ENCODE measurements at regions not wholly inside any gene's neighbourhood (a gene's known extent, or its start where the extent isn't known, plus 50 kb on each side); places are given as distances from the start of the nearest gene placed in this dataset.

DNA sequence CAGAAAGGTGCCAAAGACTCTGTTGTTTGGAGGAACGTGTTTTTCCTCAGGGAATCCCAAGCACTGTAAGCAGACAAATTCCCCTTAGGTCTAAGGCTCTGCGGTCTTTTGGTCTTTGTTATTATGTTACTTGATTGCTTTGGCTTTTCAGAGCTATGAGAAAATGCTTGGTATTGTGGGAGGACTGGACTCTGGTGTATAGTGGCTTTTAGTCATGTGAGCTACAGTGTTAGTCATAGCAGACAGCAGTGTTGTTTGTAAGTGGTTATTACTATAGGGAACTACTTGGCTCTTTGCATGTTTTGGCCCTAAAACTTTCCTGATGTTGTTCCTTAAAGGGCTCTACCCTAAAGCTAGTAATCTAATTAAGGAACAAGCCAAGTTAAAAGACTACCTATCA lies 956.2 kb upstream of the LRATD1 start:
- WGBS (ENCODE audit: insufficient coverage): 60% methylated on average over 2 of the region's 2 CpGs
- Mint-ChIP-seq H3K27me3 (no peaks in the 10 kb centered on the region), H3K9me3 (ENCODE audit: insufficient read depth) (no peaks in the 10 kb centered on the region), H3K27ac (no peak overlapping the region), H3K4me3 (no peak overlapping the region), H3K4me1 (no peaks in the 10 kb centered on the region)
- Histone ChIP-seq H4K20me1 (ENCODE audit: control insufficient read depth, insufficient read depth, low read length, poor library complexity, severe bottlenecking) (no peaks in the 10 kb centered on the region), H3K9ac (ENCODE audit: low read length) (no peak overlapping the region), H3K9me3 (ENCODE audit: control extremely low read depth in 1 of 3, control insufficient read depth in 2 of 3, insufficient read depth in 1 of 3, low read length in 2 of 3) (peaks cover 0 to 8% (median 2%) of the 10 kb centered on the region in 3 donors), H3K27ac (ENCODE audit: low read length in 2 of 2) (no peak overlapping the region), H2AFZ (ENCODE audit: insufficient read depth, low read depth, low read length, poor library complexity, severe bottlenecking) (no peak overlapping the region), H3K4me3 (ENCODE audit: control extremely low read depth in 1 of 5, extremely low read depth in 1 of 5, insufficient read depth in 1 of 5, low read depth in 2 of 5, low read length in 4 of 5) (no peak overlapping the region), H3K79me2 (ENCODE audit: control insufficient read depth, insufficient read depth, low read length) (no peaks in the 10 kb centered on the region), H3K27me3 (replicated peaks in 1 of 4; ENCODE audit: control extremely low read depth in 1 of 4, control insufficient read depth in 3 of 4, insufficient read depth in 4 of 4, low read length in 3 of 4) (no peaks in the 10 kb centered on the region), H3K4me2 (replicated peaks; ENCODE audit: low read depth, low read length, poor library complexity, severe bottlenecking) (no peak overlapping the region), H3K4me1 (ENCODE audit: control insufficient read depth in 2 of 2, insufficient read depth in 2 of 2, low read length in 2 of 2) (no peaks in the 10 kb centered on the region), H3K36me3 (replicated peaks in 1 of 2; ENCODE audit: control extremely low read depth in 1 of 2, control insufficient read depth in 1 of 2, extremely low read depth in 1 of 2, insufficient read depth in 2 of 2, low read length in 1 of 2) (no peaks in the 10 kb centered on the region)
- ChIA-PET POLR2A (no interaction called here), CTCF (no interaction called here)
- DNase-seq (no peak), ATAC-seq (ENCODE audit: low read depth) (no peak)
- intact Hi-C loops (cut with micrococcal nuclease): no loop called here
- TF ChIP-seq EZH2 (IDR thresholded peaks at IDR 0.05; ENCODE audit: borderline replicate concordance, insufficient read depth, low read depth, low read length, poor library complexity, severe bottlenecking) (no peak), CTCF (IDR thresholded peaks at IDR 0.05) (no peak)

- intact Hi-C loops (cut with micrococcal nuclease): no loop called here
- ChIA-PET CTCF (no interaction called here), POLR2A (no interaction called here)
- no peaks in the 10 kb centered on the region for H3K27me3 ChIP-seq (replicated peaks in 1 of 4; ENCODE audit: control extremely low read depth in 1 of 4, control insufficient read depth in 3 of 4, insufficient read depth in 4 of 4, low read length in 3 of 4)
- no peak for ATAC-seq (ENCODE audit: low read depth)
- no peak overlapping the region for H3K4me2 ChIP-seq (replicated peaks; ENCODE audit: low read depth, low read length, poor library complexity, severe bottlenecking)
- H3K4me3 Mint-ChIP-seq: no peak overlapping the region
- no peak overlapping the region for H3K4me3 ChIP-seq (ENCODE audit: control extremely low read depth in 1 of 5, extremely low read depth in 1 of 5, insufficient read depth in 1 of 5, low read depth in 2 of 5, low read length in 4 of 5)
- no peak for DNase-seq
- H4K20me1 ChIP-seq (ENCODE audit: control insufficient read depth, insufficient read depth, low read length, poor library complexity, severe bottlenecking): no peaks in the 10 kb centered on the region
- peaks cover 1 to 4% (median 2%) of the 10 kb centered on the region in 3 donors for H3K9me3 ChIP-seq (ENCODE audit: control extremely low read depth in 1 of 3, control insufficient read depth in 2 of 3, insufficient read depth in 1 of 3, low read length in 2 of 3)
- no peak overlapping the region for H2AFZ ChIP-seq (ENCODE audit: insufficient read depth, low read depth, low read length, poor library complexity, severe bottlenecking)
- peaks cover 5% of the 10 kb centered on the region for H3K9me3 Mint-ChIP-seq (ENCODE audit: insufficient read depth)
- H3K27ac ChIP-seq (ENCODE audit: low read length in 2 of 2): no peak overlapping the region
- H3K27me3 Mint-ChIP-seq: no peaks in the 10 kb centered on the region
- no peak overlapping the region for H3K27ac Mint-ChIP-seq
- no peaks in the 10 kb centered on the region for H3K4me1 Mint-ChIP-seq
- no peaks in the 10 kb centered on the region for H3K79me2 ChIP-seq (ENCODE audit: control insufficient read depth, insufficient read depth, low read length)
- H3K36me3 ChIP-seq (replicated peaks in 1 of 2; ENCODE audit: control extremely low read depth in 1 of 2, control insufficient read depth in 1 of 2, extremely low read depth in 1 of 2, insufficient read depth in 2 of 2, low read length in 1 of 2): no peaks in the 10 kb centered on the region
- H3K9ac ChIP-seq (ENCODE audit: low read length): no peak overlapping the region
- H3K4me1 ChIP-seq (ENCODE audit: control insufficient read depth in 2 of 2, insufficient read depth in 2 of 2, low read length in 2 of 2): no peaks in the 10 kb centered on the region
- TF ChIP-seq CTCF (IDR thresholded peaks at IDR 0.05): no peak
- no peak for TF ChIP-seq EZH2 (IDR thresholded peaks at IDR 0.05; ENCODE audit: borderline replicate concordance, insufficient read depth, low read depth, low read length, poor library complexity, severe bottlenecking)
These were observed 950.6 kb upstream of the LRATD1 start for GRCh38 chr2:13681936-13682335.

Measured in B cell (primary cell).